SK-N-SH (cell line): ENCODE measurements at regions not wholly inside any gene's neighbourhood (a gene's known extent, or its start where the extent isn't known, plus 50 kb on each side); places are given as distances from the start of the nearest gene placed in this dataset.

Experiments
- JUND ChIP-seq: IDR thresholded peaks from 2 replicates; pipeline ENCODE4 v1.4.0; 2012
- MXI1 ChIP-seq: IDR thresholded peaks from 2 replicates; pipeline ENCODE4 v1.6.1; 2012; ENCODE audit warnings: mild to moderate bottlenecking, low read depth, low read length, improper control_type of control experiment
- POLR2AphosphoS5 ChIP-seq: IDR thresholded peaks from 2 replicates; pipeline ENCODE4 v1.6.1; 2012; ENCODE audit warnings: low read depth, low read length
- RFX5 ChIP-seq: IDR thresholded peaks from 2 replicates; pipeline ENCODE4 v1.6.1; 2012; ENCODE audit warnings: mild to moderate bottlenecking, improper control_type of control experiment, low read length
- TAF1 ChIP-seq: IDR thresholded peaks from 2 replicates; pipeline ENCODE4 v1.6.1; 2012; ENCODE audit warnings: low read depth, mild to moderate bottlenecking, low read length, moderate library complexity, borderline replicate concordance
- TF ChIP-seq, protein P1 (sequence below): fragments of 200-600 bp; sonication (generic); IDR thresholded peaks from 2 replicates; pipeline ENCODE4 v1.6.1; 2017; ENCODE audit warnings: antibody characterized with exemption, mild to moderate bottlenecking, moderate library complexity
- TF ChIP-seq, protein P2 (sequence below): IDR thresholded peaks from 2 replicates; pipeline ENCODE4 v1.4.0; 2012; ENCODE audit warnings: low read depth
- TF ChIP-seq, protein P3 (sequence below): IDR thresholded peaks from 2 replicates; pipeline ENCODE4 v1.4.0; 2012; ENCODE audit warnings: low read depth, borderline replicate concordance

DNA sequence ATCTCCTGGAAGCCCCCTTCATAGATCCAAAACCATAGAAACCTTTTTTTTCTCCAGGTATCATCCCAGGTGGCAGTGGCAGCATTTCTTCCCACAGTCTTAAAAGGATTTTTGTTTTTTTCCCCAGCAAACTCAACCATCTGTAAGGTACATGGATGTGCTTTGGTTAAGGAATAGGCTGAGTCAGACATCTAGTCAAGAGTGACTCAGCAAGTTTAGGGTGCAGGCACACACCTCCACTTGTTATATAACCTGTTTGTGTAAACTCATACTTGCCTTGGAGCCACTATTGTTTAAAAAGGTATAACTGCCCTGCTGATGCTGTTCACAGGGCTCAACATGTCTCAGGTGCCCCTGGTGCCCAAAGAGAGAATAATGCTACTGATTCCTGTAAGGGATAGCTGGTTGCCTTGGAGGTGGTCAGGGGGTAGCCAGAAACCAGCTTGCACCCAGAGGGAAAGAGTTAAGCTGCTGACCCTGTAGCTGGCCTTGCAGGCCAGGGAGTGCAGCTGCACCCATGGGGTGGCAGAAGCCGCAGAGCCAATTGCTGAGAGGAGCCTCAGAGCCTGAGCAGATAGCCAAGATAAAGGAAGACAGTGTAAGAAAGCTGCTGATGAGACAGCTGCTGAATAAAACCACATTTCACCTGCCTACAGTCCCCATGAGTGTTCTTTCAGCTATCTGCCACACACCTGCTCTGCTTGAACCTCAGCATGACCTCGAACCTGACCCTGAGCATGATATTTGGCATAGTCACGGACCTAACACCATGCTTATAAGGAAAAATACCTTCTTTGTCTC is 1726.1 kb upstream of the RAG2 start:
- TF ChIP-seq TAF1 (no peak), RFX5 (no peak), POLR2AphosphoS5 (no peak), JUND (no peak), MXI1 (no peak)
- TF ChIP-seq, protein P1, sequence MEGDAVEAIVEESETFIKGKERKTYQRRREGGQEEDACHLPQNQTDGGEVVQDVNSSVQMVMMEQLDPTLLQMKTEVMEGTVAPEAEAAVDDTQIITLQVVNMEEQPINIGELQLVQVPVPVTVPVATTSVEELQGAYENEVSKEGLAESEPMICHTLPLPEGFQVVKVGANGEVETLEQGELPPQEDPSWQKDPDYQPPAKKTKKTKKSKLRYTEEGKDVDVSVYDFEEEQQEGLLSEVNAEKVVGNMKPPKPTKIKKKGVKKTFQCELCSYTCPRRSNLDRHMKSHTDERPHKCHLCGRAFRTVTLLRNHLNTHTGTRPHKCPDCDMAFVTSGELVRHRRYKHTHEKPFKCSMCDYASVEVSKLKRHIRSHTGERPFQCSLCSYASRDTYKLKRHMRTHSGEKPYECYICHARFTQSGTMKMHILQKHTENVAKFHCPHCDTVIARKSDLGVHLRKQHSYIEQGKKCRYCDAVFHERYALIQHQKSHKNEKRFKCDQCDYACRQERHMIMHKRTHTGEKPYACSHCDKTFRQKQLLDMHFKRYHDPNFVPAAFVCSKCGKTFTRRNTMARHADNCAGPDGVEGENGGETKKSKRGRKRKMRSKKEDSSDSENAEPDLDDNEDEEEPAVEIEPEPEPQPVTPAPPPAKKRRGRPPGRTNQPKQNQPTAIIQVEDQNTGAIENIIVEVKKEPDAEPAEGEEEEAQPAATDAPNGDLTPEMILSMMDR, result no peak
- TF ChIP-seq, protein P2, sequence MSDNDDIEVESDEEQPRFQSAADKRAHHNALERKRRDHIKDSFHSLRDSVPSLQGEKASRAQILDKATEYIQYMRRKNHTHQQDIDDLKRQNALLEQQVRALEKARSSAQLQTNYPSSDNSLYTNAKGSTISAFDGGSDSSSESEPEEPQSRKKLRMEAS, result no peak
- TF ChIP-seq, protein P3, sequence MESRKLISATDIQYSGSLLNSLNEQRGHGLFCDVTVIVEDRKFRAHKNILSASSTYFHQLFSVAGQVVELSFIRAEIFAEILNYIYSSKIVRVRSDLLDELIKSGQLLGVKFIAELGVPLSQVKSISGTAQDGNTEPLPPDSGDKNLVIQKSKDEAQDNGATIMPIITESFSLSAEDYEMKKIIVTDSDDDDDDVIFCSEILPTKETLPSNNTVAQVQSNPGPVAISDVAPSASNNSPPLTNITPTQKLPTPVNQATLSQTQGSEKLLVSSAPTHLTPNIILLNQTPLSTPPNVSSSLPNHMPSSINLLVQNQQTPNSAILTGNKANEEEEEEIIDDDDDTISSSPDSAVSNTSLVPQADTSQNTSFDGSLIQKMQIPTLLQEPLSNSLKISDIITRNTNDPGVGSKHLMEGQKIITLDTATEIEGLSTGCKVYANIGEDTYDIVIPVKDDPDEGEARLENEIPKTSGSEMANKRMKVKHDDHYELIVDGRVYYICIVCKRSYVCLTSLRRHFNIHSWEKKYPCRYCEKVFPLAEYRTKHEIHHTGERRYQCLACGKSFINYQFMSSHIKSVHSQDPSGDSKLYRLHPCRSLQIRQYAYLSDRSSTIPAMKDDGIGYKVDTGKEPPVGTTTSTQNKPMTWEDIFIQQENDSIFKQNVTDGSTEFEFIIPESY, result no peak
